Immature natural killer cell (primary cell): ENCODE measurements at regions not wholly inside any gene's neighbourhood (a gene's known extent, or its start where the extent isn't known, plus 50 kb on each side); places are given as distances from the start of the nearest gene placed in this dataset.

Source experiments
- DNase-seq, 3 donors: peaks; one replicate each; pipeline ENCODE4 v3.0.0; 2022; ENCODE audit warnings: mixed read lengths in 1 of 3
- H3K27ac Mint-ChIP-seq, 6 donors: one replicate each; pipeline ENCODE4 v1.8.0; 2020; ENCODE audit warnings: mixed read lengths in 6 of 6, mild to moderate bottlenecking in 5 of 6, inconsistent platforms in 4 of 6, moderate library complexity in 3 of 6
- H3K27me3 Mint-ChIP-seq, 3 donors: one replicate each; pipeline ENCODE4 v1.8.0; 2020 to 2021; ENCODE audit warnings: low read depth in 3 of 3, mild to moderate bottlenecking in 3 of 3, mixed read lengths in 3 of 3, moderate library complexity in 3 of 3, inconsistent platforms in 1 of 3
- H3K36me3 Mint-ChIP-seq, 3 donors: one replicate each; pipeline ENCODE4 v1.8.0; 2020; ENCODE audit warnings: mixed read lengths in 3 of 3, inconsistent platforms in 2 of 3, mild to moderate bottlenecking in 2 of 3
- H3K4me1 Mint-ChIP-seq, 2 donors: one replicate each; pipeline ENCODE4 v1.8.0; 2020; ENCODE audit warnings: inconsistent platforms in 2 of 2, mild to moderate bottlenecking in 2 of 2, mixed read lengths in 2 of 2, moderate library complexity in 1 of 2
- H3K4me3 Mint-ChIP-seq, 5 donors: one replicate each; pipeline ENCODE4 v1.8.0; 2020; ENCODE audit warnings: mild to moderate bottlenecking in 5 of 5, mixed read lengths in 5 of 5, inconsistent platforms in 3 of 5, moderate library complexity in 3 of 5
- H3K9me3 Mint-ChIP-seq, 6 donors: one replicate each; pipeline ENCODE4 v1.8.0; 2020; ENCODE audit warnings: mild to moderate bottlenecking in 6 of 6, mixed read lengths in 6 of 6, inconsistent platforms in 4 of 6, moderate library complexity in 3 of 6

GRCh38 chr18:45458033-45458432, 157.2 kb upstream of the SLC14A2 start:
- peaks cover 0 to 12% (median 4%) of the 10 kb centered on the region in 3 donors for H3K27me3 Mint-ChIP-seq

GRCh38 chr18:45462179-45462578, 153.1 kb upstream of the SLC14A2 start:
- H3K27me3 Mint-ChIP-seq = peaks cover under 1 to 12% (median 4%) of the 10 kb centered on the region in 3 donors
- no peaks in the 10 kb centered on the region for H3K36me3 Mint-ChIP-seq

More at GRCh38 chr18:45458033-45458432, 157.2 kb upstream of the SLC14A2 start:
- no peaks in the 10 kb centered on the region for H3K36me3 Mint-ChIP-seq
- peaks cover 0 to 8% (median 0%) of the 10 kb centered on the region in 6 donors for H3K9me3 Mint-ChIP-seq
- H3K27ac Mint-ChIP-seq = no peak overlapping the region
- no peak for DNase-seq
- no peaks in the 10 kb centered on the region for H3K4me1 Mint-ChIP-seq
- no peak overlapping the region for H3K4me3 Mint-ChIP-seq

GRCh38 chr18:45463451-45463850, 151.8 kb upstream of the SLC14A2 start:
- H3K9me3 Mint-ChIP-seq = peaks cover 0 to 5% (median 0%) of the 10 kb centered on the region in 6 donors
- H3K27ac Mint-ChIP-seq = no peak overlapping the region
- no peak overlapping the region for H3K4me3 Mint-ChIP-seq
- peaks cover 2 to 4% (median 3%) of the 10 kb centered on the region in 3 donors for H3K27me3 Mint-ChIP-seq
- no peak for DNase-seq
- H3K4me1 Mint-ChIP-seq = no peaks in the 10 kb centered on the region
- no peaks in the 10 kb centered on the region for H3K36me3 Mint-ChIP-seq

More at GRCh38 chr18:45462179-45462578, 153.1 kb upstream of the SLC14A2 start:
- Mint-ChIP-seq H3K27ac (no peak overlapping the region), H3K4me3 (no peak overlapping the region), H3K4me1 (no peaks in the 10 kb centered on the region), H3K9me3 (peaks cover 0 to 7% (median 0%) of the 10 kb centered on the region in 6 donors)
- DNase-seq = no peak

- peaks cover 2 to 4% (median 3%) of the 10 kb centered on the region in 3 donors for H3K27me3 Mint-ChIP-seq
- H3K4me3 Mint-ChIP-seq = no peak overlapping the region
- H3K9me3 Mint-ChIP-seq = peaks cover 0 to 5% (median 0%) of the 10 kb centered on the region in 6 donors
- H3K27ac Mint-ChIP-seq = no peak overlapping the region
- H3K4me1 Mint-ChIP-seq = no peaks in the 10 kb centered on the region
- no peaks in the 10 kb centered on the region for H3K36me3 Mint-ChIP-seq
- DNase-seq = no peak
Observed at GRCh38 chr18:45464619-45465018, 150.7 kb upstream of the SLC14A2 start.

GRCh38 chr18:45467293-45467692, 148.0 kb upstream of the SLC14A2 start:
- Mint-ChIP-seq H3K36me3 (no peaks in the 10 kb centered on the region), H3K27ac (no peak overlapping the region), H3K9me3 (peaks cover 0 to 3% (median 0%) of the 10 kb centered on the region in 6 donors), H3K27me3 (peaks cover 2 to 3% (median 2%) of the 10 kb centered on the region in 3 donors), H3K4me3 (no peak overlapping the region), H3K4me1 (no peaks in the 10 kb centered on the region)
- DNase-seq = no peak

GRCh38 chr18:45467945-45468344, 147.3 kb upstream of the SLC14A2 start:
- Mint-ChIP-seq H3K9me3 (peaks cover 0 to 3% (median 0%) of the 10 kb centered on the region in 6 donors), H3K36me3 (no peaks in the 10 kb centered on the region), H3K27me3 (peaks cover 2 to 3% (median 2%) of the 10 kb centered on the region in 3 donors), H3K4me3 (no peak overlapping the region), H3K27ac (no peak overlapping the region), H3K4me1 (no peaks in the 10 kb centered on the region)
- DNase-seq = no peak

GRCh38 chr18:45478889-45479288, 136.4 kb upstream of the SLC14A2 start:
- no peak overlapping the region for H3K4me3 Mint-ChIP-seq
- H3K27ac Mint-ChIP-seq = no peak overlapping the region
- no peaks in the 10 kb centered on the region for H3K4me1 Mint-ChIP-seq
- H3K36me3 Mint-ChIP-seq = no peaks in the 10 kb centered on the region
- H3K27me3 Mint-ChIP-seq = peaks cover 0 to 19% (median 0%) of the 10 kb centered on the region in 3 donors
- H3K9me3 Mint-ChIP-seq = peaks cover 0 to 8% (median under 1%) of the 10 kb centered on the region in 6 donors
- DNase-seq = no peak

- Mint-ChIP-seq H3K4me1 (no peaks in the 10 kb centered on the region), H3K36me3 (no peaks in the 10 kb centered on the region), H3K4me3 (no peak overlapping the region), H3K27me3 (peaks cover 0 to 15% (median 0%) of the 10 kb centered on the region in 3 donors), H3K9me3 (peaks cover 0 to 6% (median 0%) of the 10 kb centered on the region in 6 donors), H3K27ac (no peak overlapping the region)
- no peak for DNase-seq
Observed at GRCh38 chr18:45480219-45481015, 134.9 kb upstream of the SLC14A2 start.

- Mint-ChIP-seq H3K27ac (no peak overlapping the region), H3K9me3 (peaks cover 0 to 6% (median 0%) of the 10 kb centered on the region in 6 donors), H3K4me3 (peak overlapping the region in 1 of 5 donors; percentile 8), H3K36me3 (no peaks in the 10 kb centered on the region), H3K27me3 (peaks cover 0 to 11% (median 0%) of the 10 kb centered on the region in 3 donors), H3K4me1 (no peaks in the 10 kb centered on the region)
- no peak for DNase-seq
Observed at GRCh38 chr18:45481821-45482220, 133.5 kb upstream of the SLC14A2 start.

- H3K36me3 Mint-ChIP-seq = no peaks in the 10 kb centered on the region
- no peak overlapping the region for H3K27ac Mint-ChIP-seq
- peaks cover 0 to 8% (median 0%) of the 10 kb centered on the region in 3 donors for H3K27me3 Mint-ChIP-seq
- no peak for DNase-seq
- no peaks in the 10 kb centered on the region for H3K4me1 Mint-ChIP-seq
- no peak overlapping the region for H3K4me3 Mint-ChIP-seq
- peaks cover 0 to 6% (median 0%) of the 10 kb centered on the region in 6 donors for H3K9me3 Mint-ChIP-seq
Observed at GRCh38 chr18:45482286-45482685, 133.0 kb upstream of the SLC14A2 start.

GRCh38 chr18:45487581-45487980, 127.7 kb upstream of the SLC14A2 start:
- H3K4me1 Mint-ChIP-seq = no peaks in the 10 kb centered on the region
- H3K27me3 Mint-ChIP-seq = peaks cover 0 to 4% (median 0%) of the 10 kb centered on the region in 3 donors
- H3K36me3 Mint-ChIP-seq = no peaks in the 10 kb centered on the region
- no peak for DNase-seq
- H3K4me3 Mint-ChIP-seq = no peak overlapping the region
- H3K9me3 Mint-ChIP-seq = peaks cover 0 to 2% (median 0%) of the 10 kb centered on the region in 6 donors
- H3K27ac Mint-ChIP-seq = no peak overlapping the region

GRCh38 chr18:45488645-45489044, 126.6 kb upstream of the SLC14A2 start:
- H3K4me3 Mint-ChIP-seq = no peak overlapping the region
- no peaks in the 10 kb centered on the region for H3K36me3 Mint-ChIP-seq
- H3K27me3 Mint-ChIP-seq = peaks cover 0 to 2% (median 0%) of the 10 kb centered on the region in 3 donors
- H3K27ac Mint-ChIP-seq = no peak overlapping the region
- H3K4me1 Mint-ChIP-seq = no peaks in the 10 kb centered on the region
- DNase-seq = no peak
- no peaks in the 10 kb centered on the region for H3K9me3 Mint-ChIP-seq

- no peak for DNase-seq
- Mint-ChIP-seq H3K27me3 (peaks cover 0 to 8% (median 0%) of the 10 kb centered on the region in 3 donors), H3K9me3 (no peaks in the 10 kb centered on the region), H3K27ac (no peak overlapping the region), H3K4me3 (no peak overlapping the region), H3K4me1 (no peaks in the 10 kb centered on the region), H3K36me3 (no peaks in the 10 kb centered on the region)
Observed at GRCh38 chr18:45493830-45494229, 121.4 kb upstream of the SLC14A2 start.

- Mint-ChIP-seq H3K4me3 (no peak overlapping the region), H3K36me3 (no peaks in the 10 kb centered on the region), H3K27ac (no peak overlapping the region), H3K9me3 (no peaks in the 10 kb centered on the region), H3K27me3 (peaks cover 0 to 8% (median 0%) of the 10 kb centered on the region in 3 donors), H3K4me1 (no peaks in the 10 kb centered on the region)
- DNase-seq = no peak
Observed at GRCh38 chr18:45494811-45495210, 120.5 kb upstream of the SLC14A2 start.
